ENCODE measurements at regions not wholly inside any gene's neighbourhood (a gene's known extent, or its start where the extent isn't known, plus 50 kb on each side); places are given as distances from the start of the nearest gene placed in this dataset.

GRCh38 chr12:131530041-131530332 lies 180.9 kb upstream of the SFSWAP start:
- Histone ChIP-seq H3K36me3 (no peaks in the 10 kb centered on the region), H3K27ac (no peak overlapping the region), H3K4me3 (no peak overlapping the region), H3K27me3 (peaks cover 0 to 36% (median 0%) of the 10 kb centered on the region in 9 donors), H3K9me3 (no peaks in the 10 kb centered on the region), H3K4me1 (no peaks in the 10 kb centered on the region)
- TF ChIP-seq CTCF (IDR thresholded peaks at IDR 0.05) (no peak), POLR2A (IDR thresholded peaks at IDR 0.05) (no peak)
- ATAC-seq (no peak), DNase-seq (no peak)
- intact Hi-C loops (cut with DNase I): no loop called here
- 89 to 95% (median 91%) methylated on average over 7 of the region's 7 CpGs for WGBS, 4 donors

- Histone ChIP-seq H3K4me3 (no peak overlapping the region), H3K27me3 (peaks cover 0 to 36% (median 0%) of the 10 kb centered on the region in 9 donors), H3K4me1 (no peaks in the 10 kb centered on the region), H3K27ac (no peak overlapping the region), H3K9me3 (no peaks in the 10 kb centered on the region), H3K36me3 (no peaks in the 10 kb centered on the region)
- WGBS, 4 donors: 56 to 64% (median 60%) methylated on average over 5 of the region's 5 CpGs
- intact Hi-C loops (cut with DNase I): no loop called here
- DNase-seq (no peak), ATAC-seq (no peak)
- TF ChIP-seq CTCF (IDR thresholded peaks at IDR 0.05) (no peak), POLR2A (IDR thresholded peaks at IDR 0.05) (no peak)
Observed at GRCh38 chr12:131530422-131530821, 180.5 kb upstream of the SFSWAP start.

GRCh38 chr12:131533139-131533538 lies 177.8 kb upstream of the SFSWAP start:
- ATAC-seq (no peak), DNase-seq (no peak)
- TF ChIP-seq POLR2A (IDR thresholded peaks at IDR 0.05) (no peak), CTCF (IDR thresholded peaks at IDR 0.05) (no peak)
- H3K27me3 ChIP-seq: peaks cover 0 to 22% (median 0%) of the 10 kb centered on the region in 9 donors
- no peaks in the 10 kb centered on the region for H3K9me3 ChIP-seq
- WGBS, 4 donors: 76 to 88% (median 85%) methylated on average over 6 to 12 of the region's 12 CpGs
- H3K4me3 ChIP-seq: no peak overlapping the region
- no peaks in the 10 kb centered on the region for H3K36me3 ChIP-seq
- no peaks in the 10 kb centered on the region for H3K4me1 ChIP-seq
- no peak overlapping the region for H3K27ac ChIP-seq
- intact Hi-C loops (cut with DNase I): no loop called here

GRCh38 chr12:131535779-131536178 lies 175.1 kb upstream of the SFSWAP start:
- intact Hi-C loops (cut with DNase I): no loop called here
- Histone ChIP-seq H3K36me3 (no peaks in the 10 kb centered on the region), H3K9me3 (no peaks in the 10 kb centered on the region), H3K4me3 (no peak overlapping the region), H3K27ac (no peak overlapping the region), H3K27me3 (peaks cover 0 to 21% (median 0%) of the 10 kb centered on the region in 9 donors), H3K4me1 (no peaks in the 10 kb centered on the region)
- TF ChIP-seq CTCF (IDR thresholded peaks at IDR 0.05): no peak
- TF ChIP-seq POLR2A (IDR thresholded peaks at IDR 0.05): no peak
- WGBS, 4 donors: 82 to 96% (median 90%) methylated on average over 5 of the region's 5 CpGs
- DNase-seq (no peak), ATAC-seq (no peak)
